ACHN (cell line): ENCODE measurements at regions not wholly inside any gene's neighbourhood (a gene's known extent, or its start where the extent isn't known, plus 50 kb on each side); places are given as distances from the start of the nearest gene placed in this dataset.
"Not testable (repeated sequence)": the region's sequence is repeated elsewhere in the genome, so short reads cannot be mapped to it uniquely, and the experiment has no call there.

ENCODE experiments used
- DNase-seq: peaks from one replicate; pipeline ENCODE4 v3.0.0-alpha.2; 2015
- in situ Hi-C: cut with HindIII; loops from 2 replicates; pipeline ENCODE4 v1.10.0; 2017; ENCODE audit warnings: low sequenced_read_pairs, low pct_ligation_motif_present, low pct_unique_long_range_greater_than_20kb

DNA sequence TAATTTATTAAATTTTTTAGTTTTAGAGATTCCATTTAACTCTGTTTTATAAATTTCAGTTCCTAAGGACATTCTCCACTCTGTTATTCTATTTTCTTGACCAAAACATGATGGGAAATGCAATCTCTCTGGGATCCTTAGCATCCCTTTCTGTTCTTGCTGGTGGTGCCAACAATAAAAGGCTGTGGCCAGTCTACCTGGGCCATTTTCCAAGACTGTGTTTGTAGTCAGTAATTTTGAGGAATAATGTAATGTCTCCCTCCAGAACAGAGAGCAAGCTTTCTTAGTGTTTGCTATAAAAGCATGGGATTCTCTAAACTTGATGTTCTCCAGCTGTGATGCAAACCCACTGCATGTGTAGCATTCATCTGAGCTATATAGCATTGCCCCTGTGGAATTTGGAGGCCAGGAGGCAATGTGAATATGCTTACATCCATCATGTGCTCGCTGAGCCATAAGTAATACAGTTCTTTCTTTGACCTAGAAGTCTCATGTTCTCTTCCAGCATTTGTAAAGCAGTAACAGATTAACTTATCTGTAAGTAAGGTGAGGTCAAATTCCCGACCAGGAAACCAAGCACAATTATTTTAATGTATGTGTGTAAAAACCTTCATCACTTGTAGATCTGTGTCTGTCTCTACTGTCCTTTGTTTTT is 211.5 kb upstream of the TAS2R1 start:
- in situ Hi-C loops = no loop called here

DNA sequence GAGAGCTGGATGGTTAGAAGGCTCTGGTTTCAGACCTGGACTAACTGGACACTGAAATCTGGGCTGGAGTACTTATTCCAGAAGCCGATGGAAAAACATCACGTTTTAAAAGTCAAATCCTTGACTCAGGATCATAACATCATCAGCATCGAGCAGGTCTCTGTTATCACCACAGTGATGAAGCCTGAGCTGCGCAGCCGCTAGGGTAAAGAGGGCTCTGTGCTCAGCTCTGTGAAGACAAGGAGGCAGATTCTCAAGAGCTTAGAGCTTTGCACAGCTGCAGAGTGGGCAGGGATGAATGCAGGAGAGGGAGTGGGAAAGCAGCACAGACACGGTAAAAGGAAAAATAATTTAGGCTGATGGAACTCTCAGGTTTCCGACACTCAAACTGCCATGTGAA is 208.8 kb upstream of the TAS2R1 start:
- in situ Hi-C loops = no loop called here
- DNase-seq = no peak

More for the DNA sequence above, 211.5 kb upstream of the TAS2R1 start:
- no peak for DNase-seq

DNA sequence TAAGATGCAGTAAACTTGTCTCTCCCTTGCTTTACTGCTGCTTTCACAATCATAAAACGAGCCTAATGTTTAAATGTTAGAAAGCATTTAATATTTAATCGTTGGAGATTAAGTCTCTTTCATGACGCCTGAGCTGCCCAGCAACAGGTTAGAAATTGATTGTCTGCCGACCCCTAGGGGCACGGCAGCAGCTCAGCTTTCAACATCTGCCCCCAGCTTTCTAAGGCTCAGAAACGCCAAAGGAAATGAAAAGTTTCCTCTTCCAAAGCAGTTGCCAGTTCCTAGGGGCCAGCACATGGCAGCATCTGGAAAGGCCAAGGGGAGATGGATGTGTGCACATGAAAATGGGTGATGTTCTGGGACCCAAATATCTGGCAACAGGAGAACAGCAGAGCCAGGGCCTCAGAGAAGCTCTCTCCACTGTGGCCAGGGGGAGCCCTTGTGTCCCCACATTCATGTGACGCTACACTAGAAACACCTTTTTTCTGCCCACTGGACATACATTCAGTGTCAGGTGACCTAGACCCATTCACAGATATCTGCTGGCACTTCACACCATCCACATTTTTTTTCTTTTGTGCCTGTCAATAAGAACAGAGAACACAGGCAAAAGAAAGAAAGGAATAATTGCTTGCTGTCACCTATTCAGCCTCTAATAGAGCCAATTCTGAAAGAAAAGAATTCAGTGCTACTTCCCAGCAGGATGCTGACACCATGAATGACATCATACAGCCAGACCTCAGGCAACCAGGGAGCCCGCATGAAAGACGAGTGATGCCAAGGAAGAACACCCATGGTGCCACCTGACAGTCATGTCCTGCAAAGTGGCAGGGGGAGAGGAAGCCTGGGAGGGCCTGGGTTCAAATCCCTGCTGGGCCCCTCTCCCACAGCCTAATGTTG is 205.0 kb upstream of the TAS2R1 start:
- in situ Hi-C loops = no loop called here
- no peak for DNase-seq

DNA sequence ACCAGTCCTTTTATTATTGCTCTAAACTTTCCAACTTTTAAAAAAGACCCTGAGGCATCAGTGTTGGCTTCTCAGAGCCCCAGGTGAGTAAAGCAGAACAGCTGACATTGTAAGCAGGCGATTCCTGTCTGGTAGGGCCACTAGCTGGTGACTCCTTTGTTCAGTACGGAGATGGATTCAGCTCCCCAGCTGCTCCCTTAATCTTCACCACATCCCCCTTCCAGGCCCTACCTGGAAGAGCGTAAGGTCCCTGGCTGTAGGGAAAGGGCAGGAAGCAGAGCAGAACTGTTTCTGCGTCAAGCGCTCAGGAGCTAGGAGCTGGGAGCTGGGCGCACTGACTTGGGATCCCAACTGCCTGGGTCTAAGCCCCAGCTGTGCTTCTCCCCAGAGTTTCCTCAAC is 203.7 kb upstream of the TAS2R1 start:
- no peak for DNase-seq
- in situ Hi-C loops = no loop called here

GRCh38 chr5:9832921-9833320 is 202.8 kb upstream of the TAS2R1 start:
- no peak for DNase-seq
- in situ Hi-C loops = no loop called here

DNA sequence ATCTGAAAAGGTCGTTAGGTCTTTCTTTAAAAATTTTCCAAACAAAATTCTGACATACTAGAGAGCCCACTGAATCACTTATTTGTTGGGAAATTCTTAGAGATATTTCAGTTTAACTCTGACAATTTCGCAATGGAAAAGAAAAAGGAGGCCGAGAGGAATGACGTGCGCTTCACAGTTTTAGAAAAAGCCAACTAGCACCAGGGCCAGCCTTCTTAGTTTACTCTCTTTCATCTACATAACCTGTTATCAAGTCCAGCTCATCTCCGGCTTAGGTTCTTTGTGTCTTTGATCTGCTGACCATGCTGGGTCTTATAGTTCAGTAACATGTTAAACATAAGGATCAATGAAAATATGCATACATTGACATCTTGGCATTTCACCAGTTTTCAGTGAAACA is 201.7 kb upstream of the TAS2R1 start:
- DNase-seq = no peak
- in situ Hi-C loops = no loop called here

- in situ Hi-C loops = no loop called here
- no peak for DNase-seq
Observed at GRCh38 chr5:9830184-9830583, 200.0 kb upstream of the TAS2R1 start.

- DNase-seq = no peak
- in situ Hi-C loops = no loop called here
Observed at GRCh38 chr5:9829621-9830020, 199.5 kb upstream of the TAS2R1 start.

DNA sequence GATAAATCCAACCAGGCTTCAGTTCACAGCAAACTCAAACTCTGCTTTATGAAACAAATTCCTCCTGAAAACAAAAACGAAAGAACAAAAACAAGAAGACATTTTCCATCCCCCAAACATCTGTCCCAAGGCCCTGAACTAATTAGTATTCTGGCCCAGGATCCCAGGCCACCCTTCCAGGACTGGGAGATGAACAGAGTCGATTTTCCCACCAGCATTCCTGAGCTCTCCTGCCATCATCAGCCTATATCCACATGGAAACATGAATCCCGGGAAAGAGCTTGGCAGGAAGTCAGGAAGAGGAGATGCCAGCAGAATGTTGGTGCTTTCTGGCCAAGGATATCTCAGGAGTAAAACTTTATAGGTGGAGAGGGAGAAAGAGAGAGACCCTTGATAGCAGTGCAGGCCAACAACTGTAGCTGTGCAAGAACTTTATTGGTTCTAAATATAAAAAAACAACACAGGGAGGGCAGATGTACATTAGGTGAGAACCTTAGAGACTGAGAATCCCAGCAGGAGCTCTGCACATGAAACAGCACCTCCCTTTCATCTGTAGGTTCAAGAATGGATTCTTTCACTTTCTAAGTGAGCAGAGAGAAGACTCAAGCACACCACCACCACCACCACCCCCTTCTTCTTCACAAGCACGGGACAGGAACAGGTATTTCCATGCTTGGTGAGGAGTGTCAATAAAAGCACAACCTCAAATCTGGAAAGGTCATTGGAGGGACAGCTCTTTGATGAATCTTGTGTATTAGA is 190.7 kb upstream of the TAS2R1 start:
- in situ Hi-C loops = no loop called here
- DNase-seq = no peak

DNA sequence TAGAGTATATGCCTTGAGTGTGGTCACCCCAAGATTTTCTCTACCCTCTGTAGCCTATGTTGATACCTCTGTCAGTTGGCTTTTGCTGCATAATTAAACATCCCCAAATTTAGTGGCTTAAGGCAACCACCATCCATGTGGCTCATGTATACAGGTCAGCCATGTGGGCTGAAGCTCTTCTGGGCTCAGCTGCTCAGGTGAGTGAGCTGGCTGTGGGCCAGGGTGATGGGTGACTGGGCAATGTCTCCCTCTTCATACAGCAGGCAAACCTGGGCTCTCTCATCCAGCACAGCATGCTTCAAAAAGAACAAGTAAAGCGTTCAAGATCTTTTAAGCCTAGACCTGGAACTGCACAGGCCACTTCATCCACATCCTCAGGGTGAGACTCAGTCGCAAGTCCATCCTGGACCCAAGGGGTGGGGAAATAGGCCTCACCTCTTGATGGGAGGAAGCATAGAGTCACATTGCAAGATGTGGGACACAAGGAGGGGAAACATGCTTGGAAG is 188.2 kb upstream of the TAS2R1 start:
- DNase-seq = no peak
- in situ Hi-C loops = no loop called here

DNA sequence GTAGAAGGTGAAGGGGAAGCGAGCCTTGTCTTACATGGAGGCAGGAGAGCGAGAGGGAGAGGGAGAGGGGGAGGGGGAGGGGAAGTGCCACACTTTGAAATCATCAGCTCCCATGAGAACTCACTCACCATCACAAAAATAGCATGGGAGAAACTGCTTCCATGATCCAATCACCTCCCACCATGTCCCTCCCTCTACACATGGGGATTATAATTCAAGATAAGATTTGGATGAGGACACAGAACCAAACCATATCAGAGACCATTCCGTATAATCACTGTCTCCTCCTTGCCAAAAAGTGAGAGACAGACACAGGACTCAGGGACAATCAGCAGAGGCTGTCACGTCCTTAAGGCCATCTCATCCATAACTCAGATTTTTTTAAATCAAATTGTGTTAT is 187.7 kb upstream of the TAS2R1 start:
- no peak for DNase-seq
- in situ Hi-C loops = no loop called here

DNA sequence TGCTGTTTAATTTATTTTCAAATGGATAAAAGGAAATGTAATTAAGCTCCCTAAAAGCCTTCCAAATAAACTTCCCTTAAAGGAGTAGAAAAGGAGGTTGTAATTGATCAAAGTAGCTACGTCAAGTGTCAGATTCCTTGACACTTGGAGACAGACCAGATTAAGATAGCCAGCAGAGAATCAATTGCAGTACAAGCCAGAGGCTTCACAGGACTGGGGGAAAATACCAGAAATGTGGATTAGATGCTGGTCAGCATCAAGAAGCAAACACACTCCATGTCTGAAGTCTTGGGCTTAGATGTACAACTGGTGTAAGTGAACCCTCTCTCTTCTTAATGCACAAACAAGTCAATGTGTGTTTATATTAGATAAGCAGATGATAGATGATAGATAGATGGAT is 184.9 kb upstream of the TAS2R1 start:
- in situ Hi-C loops = no loop called here
- DNase-seq = no peak

DNA sequence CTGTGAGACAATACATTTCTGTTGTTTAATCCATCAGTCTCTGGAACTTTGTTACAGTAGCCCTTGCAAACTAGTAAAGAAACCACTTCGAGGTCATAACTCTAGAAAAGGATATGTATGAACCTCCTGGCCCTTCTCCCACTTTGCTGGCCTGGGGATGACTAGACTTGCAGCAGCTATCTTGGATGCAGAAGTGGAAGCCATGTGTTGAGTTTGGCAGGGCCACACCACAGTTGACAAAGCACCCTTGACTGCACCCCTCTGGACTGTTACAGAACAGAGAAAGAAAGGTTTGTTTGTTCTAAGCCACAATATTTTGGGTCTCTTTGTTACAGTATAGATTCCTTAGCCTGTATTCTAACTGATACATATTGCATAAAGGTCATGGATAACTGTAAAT is 183.2 kb upstream of the TAS2R1 start:
- no peak for DNase-seq
- in situ Hi-C loops = no loop called here

- in situ Hi-C loops, DNase-seq: not testable (repeated sequence)
Observed at GRCh38 chr5:9807366-9807765, 177.2 kb upstream of the TAS2R1 start.

DNA sequence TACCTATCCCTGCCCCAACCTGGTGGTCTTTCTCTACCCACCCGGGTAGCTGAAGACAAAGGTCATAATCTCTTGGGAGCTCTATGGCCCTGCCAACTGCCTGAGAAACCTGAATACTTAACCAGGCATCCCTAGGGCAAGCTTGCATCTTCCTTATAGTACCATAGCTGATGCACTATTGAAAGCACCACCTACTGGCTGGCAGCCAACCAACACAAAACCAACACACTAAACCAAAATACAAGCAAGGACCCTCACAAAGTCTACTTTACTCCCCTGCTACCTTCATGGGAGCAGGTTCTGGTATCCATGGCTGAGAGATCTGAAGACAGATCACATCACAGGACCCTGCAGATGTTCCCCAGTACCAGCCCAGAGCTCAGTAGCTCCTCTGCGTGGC is 171.8 kb upstream of the TAS2R1 start:
- no peak for DNase-seq
- in situ Hi-C loops = no loop called here

DNA sequence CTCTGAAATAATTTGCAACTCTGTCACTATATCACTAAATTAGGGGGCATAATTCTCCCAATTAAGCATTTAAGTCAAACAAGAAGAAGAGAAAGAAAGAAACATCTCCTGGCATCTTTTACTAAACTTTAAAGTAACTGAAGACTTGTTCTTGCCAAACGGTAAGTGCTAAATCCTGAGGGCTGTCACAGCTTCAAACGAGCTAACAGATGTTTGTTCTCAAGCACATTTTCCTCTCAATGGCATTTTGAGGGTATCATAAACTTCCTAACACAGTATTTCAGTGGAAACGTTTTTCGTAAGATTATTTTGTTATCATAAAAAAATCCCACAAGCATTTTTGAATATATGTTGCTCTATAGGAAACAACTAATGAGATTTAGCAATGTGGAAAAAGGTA is 169.5 kb upstream of the TAS2R1 start:
- DNase-seq = no peak
- in situ Hi-C loops = no loop called here

DNA sequence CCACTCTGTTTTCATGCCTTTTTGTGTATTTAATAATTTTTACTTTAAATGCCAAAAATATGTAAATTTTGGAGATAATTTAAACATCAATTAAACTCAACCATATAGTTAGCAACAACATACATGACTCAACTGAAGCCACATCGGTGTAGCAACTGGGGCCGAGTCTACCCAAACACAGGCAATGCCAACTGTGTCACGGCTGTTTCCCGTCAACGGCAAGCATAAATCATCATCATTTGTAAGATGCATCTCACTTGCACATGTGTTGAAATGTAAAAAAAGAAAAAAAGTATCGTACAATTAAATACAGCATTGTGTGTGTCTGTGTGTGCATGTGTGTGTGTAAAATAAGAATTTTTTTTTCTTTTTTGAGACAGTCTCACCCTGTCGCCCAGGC is 160.1 kb upstream of the TAS2R1 start:
- no peak for DNase-seq
- in situ Hi-C loops = no loop called here

GRCh38 chr5:9789777-9790176 is 159.6 kb upstream of the TAS2R1 start:
- in situ Hi-C loops = no loop called here
- no peak for DNase-seq

- in situ Hi-C loops = no loop called here
- no peak for DNase-seq
Observed at GRCh38 chr5:9787861-9788600, 157.9 kb upstream of the TAS2R1 start.
